ENCODE measurements at regions not wholly inside any gene's neighbourhood (a gene's known extent, or its start where the extent isn't known, plus 50 kb on each side); places are given as distances from the start of the nearest gene placed in this dataset.

- TF ChIP-seq, protein P1, sequence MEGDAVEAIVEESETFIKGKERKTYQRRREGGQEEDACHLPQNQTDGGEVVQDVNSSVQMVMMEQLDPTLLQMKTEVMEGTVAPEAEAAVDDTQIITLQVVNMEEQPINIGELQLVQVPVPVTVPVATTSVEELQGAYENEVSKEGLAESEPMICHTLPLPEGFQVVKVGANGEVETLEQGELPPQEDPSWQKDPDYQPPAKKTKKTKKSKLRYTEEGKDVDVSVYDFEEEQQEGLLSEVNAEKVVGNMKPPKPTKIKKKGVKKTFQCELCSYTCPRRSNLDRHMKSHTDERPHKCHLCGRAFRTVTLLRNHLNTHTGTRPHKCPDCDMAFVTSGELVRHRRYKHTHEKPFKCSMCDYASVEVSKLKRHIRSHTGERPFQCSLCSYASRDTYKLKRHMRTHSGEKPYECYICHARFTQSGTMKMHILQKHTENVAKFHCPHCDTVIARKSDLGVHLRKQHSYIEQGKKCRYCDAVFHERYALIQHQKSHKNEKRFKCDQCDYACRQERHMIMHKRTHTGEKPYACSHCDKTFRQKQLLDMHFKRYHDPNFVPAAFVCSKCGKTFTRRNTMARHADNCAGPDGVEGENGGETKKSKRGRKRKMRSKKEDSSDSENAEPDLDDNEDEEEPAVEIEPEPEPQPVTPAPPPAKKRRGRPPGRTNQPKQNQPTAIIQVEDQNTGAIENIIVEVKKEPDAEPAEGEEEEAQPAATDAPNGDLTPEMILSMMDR (optimal IDR thresholded peaks at IDR 0.05 in 1 of 3, IDR thresholded peaks at IDR 0.05 in 1 of 3, conservative IDR thresholded peaks at IDR 0.05 in 1 of 3; ENCODE audit: extremely low read depth in 1 of 3, insufficient read depth in 2 of 3, low read length in 3 of 3): no peak
- no peak for TF ChIP-seq EZH2 (IDR thresholded peaks at IDR 0.05; ENCODE audit: low read length)
Measured at GRCh38 chr3:28080716-28081115, 160.7 kb upstream of the CMC1 start.

All from keratinocyte (primary cell).